GM06990 (cell line): ENCODE measurements at regions not wholly inside any gene's neighbourhood (a gene's known extent, or its start where the extent isn't known, plus 50 kb on each side); places are given as distances from the start of the nearest gene placed in this dataset.

Experiments used
- DNase-seq: peaks from one replicate; pipeline ENCODE4 v3.0.0-alpha.2; 2011; ENCODE audit not compliant: insufficient read length; ENCODE audit errors: extremely low read depth
- H3K27me3 ChIP-seq: replicated peaks from 2 replicates; pipeline ENCODE4 v1.6.0; 2011; ENCODE audit warnings: low read length; ENCODE audit not compliant: control insufficient read depth, insufficient read depth
- H3K36me3 ChIP-seq: 2 replicates; pipeline ENCODE4 v1.5.1; 2011; ENCODE audit warnings: low read length; ENCODE audit not compliant: control insufficient read depth, insufficient read depth
- H3K4me3 ChIP-seq: replicated peaks from 2 replicates; pipeline ENCODE4 v1.5.1; 2011; ENCODE audit warnings: low read depth, mild to moderate bottlenecking, control low read depth, low read length
- TF ChIP-seq, protein P1 (sequence below): IDR thresholded peaks from 2 replicates; pipeline ENCODE4 v1.5.1; 2011; ENCODE audit warnings: low read length, control low read depth, mild to moderate bottlenecking, inconsistent platforms; ENCODE audit not compliant: insufficient read depth, poor library complexity, severe bottlenecking

GRCh38 chr3:68648494-68648893, 283.9 kb downstream of the TAFA4 start:
- no peak overlapping the region for H3K4me3 ChIP-seq
- no peaks in the 10 kb centered on the region for H3K36me3 ChIP-seq
- DNase-seq: no peak
- H3K27me3 ChIP-seq: no peaks in the 10 kb centered on the region; the same call in 1 of the 2 replicates
- TF ChIP-seq, protein P1, sequence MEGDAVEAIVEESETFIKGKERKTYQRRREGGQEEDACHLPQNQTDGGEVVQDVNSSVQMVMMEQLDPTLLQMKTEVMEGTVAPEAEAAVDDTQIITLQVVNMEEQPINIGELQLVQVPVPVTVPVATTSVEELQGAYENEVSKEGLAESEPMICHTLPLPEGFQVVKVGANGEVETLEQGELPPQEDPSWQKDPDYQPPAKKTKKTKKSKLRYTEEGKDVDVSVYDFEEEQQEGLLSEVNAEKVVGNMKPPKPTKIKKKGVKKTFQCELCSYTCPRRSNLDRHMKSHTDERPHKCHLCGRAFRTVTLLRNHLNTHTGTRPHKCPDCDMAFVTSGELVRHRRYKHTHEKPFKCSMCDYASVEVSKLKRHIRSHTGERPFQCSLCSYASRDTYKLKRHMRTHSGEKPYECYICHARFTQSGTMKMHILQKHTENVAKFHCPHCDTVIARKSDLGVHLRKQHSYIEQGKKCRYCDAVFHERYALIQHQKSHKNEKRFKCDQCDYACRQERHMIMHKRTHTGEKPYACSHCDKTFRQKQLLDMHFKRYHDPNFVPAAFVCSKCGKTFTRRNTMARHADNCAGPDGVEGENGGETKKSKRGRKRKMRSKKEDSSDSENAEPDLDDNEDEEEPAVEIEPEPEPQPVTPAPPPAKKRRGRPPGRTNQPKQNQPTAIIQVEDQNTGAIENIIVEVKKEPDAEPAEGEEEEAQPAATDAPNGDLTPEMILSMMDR: no peak

- Histone ChIP-seq H3K27me3 (no peaks in the 10 kb centered on the region), H3K36me3 (no peaks in the 10 kb centered on the region), H3K4me3 (no peak overlapping the region)
- TF ChIP-seq, protein P1: no peak
- DNase-seq: no peak
Observed at GRCh38 chr3:68631850-68632545, 300.3 kb downstream of the TAFA4 start.

- no peaks in the 10 kb centered on the region; the same call in 1 of the 2 replicates for H3K27me3 ChIP-seq
- DNase-seq: no peak
- TF ChIP-seq, protein P1: no peak
- H3K4me3 ChIP-seq: no peak overlapping the region
- H3K36me3 ChIP-seq: no peaks in the 10 kb centered on the region
Observed at GRCh38 chr3:68620211-68620610, 312.1 kb downstream of the TAFA4 start.

DNA sequence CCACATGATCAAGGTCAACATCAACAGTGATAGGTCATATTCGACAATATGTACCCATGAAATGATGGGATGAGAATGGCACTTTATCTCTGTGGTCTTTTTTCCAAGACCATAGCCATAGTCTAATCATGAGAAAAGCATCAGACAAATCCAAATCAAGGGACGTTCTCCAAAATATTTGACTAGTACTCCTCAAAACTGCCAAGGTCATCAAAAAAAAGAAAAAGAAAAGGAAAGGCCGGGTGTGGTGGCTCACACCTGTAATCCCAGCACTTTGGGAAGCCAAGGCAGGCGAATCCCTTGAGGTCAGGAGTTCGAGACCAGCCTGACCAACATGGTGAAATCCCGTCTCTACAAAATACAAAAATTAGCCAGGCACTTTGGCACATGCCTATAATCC, 318.3 kb downstream of the TAFA4 start:
- DNase-seq: no peak
- TF ChIP-seq, protein P1: no peak
- no peaks in the 10 kb centered on the region for H3K27me3 ChIP-seq
- no peak overlapping the region for H3K4me3 ChIP-seq
- no peaks in the 10 kb centered on the region for H3K36me3 ChIP-seq

DNA sequence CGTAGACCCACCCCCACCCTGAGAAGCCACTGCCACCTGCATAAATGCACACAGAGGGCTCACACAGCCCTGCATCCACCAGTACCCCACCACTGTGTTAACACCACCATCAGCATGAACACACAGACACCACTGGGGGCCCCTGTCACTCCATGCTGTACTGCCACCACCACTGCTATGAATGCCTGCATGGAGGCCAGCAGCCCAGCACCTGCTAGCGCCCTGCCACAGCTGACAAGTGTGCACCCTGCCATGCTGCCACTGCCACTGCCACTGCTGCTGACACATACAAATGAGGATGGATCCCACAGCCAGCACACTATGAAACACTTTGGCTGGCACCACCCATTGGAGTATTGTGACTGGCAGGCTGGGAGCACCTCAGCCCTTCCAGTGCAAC, 361.0 kb downstream of the TAFA4 start:
- TF ChIP-seq, protein P1: no peak
- Histone ChIP-seq H3K27me3 (no peaks in the 10 kb centered on the region), H3K36me3 (no peaks in the 10 kb centered on the region), H3K4me3 (no peak overlapping the region)
- no peak for DNase-seq

DNA sequence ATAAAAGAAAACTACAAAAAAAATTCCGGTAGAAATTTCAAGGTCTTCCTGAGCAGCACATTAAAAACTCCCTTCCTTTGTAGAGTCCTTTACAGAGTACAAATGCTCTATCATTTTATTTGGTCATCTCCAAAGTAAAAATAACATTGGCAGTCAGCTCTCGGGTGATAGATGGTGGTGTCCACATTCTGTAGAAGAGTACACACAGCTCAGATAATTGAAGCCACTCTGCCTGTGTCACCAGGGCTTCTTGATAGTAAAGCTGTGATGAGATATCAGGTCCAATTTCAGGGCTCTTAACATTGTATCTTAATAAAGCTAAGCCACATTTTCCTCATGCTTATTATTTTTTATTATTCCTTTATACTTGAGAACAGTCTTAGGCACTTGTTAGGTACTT, 371.6 kb downstream of the TAFA4 start:
- H3K4me3 ChIP-seq: no peak overlapping the region
- H3K27me3 ChIP-seq: no peaks in the 10 kb centered on the region
- DNase-seq: no peak
- no peaks in the 10 kb centered on the region for H3K36me3 ChIP-seq
- TF ChIP-seq, protein P1: no peak
